ENCODE measurements at regions not wholly inside any gene's neighbourhood (a gene's known extent, or its start where the extent isn't known, plus 50 kb on each side); places are given as distances from the start of the nearest gene placed in this dataset.

GRCh38 chr3:139778682-139779233 lies 101.0 kb upstream of the NMNAT3 start:
- DNase-seq (ENCODE audit: low read depth): no peak

GRCh38 chr3:139774560-139775302 lies 97.0 kb upstream of the NMNAT3 start:
- no peak for DNase-seq (ENCODE audit: low read depth)

DNA sequence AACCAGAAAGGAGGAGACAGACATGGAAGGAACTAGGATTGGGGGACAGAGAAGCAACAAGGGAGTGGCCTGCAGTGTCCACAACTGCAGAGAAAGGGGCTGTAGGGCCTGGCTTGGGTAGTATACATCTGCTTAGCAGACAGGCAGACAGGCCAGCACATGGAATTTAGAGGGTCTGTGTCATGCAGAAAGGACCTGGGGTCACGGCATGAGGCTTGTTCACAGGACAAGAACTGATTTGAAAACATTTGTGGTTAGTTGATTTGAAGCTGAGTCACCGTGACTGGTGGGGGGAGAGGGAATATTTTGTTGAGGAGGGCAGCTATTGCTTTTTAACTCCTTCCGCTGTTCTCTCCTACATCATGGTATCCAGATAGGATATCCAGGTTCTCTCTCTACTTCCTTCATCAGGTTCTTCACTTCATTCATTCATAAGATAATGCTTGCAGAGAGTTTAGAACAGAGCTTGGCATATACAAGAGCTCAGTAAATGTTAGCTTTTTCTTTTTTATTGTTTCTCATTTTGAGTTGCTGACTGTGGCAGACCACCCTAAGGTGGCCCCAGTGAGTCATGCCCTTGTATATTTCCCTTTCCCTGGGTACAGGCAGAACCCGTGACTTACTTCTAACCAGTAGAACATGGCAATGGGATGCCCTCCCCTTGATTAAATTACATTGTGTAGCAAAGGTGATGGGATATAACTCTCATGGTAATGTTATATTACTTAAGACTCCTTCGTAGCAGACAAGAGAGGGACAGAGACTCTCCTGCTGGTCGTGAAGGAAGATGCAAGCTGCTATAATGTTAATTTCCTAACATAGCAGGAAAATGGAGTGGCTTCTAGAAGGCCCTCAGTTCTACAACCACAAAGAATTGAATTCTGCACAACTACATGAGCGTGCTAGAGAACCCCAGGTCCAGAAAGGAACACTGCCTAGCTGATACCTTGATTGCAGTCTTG lies 95.0 kb upstream of the NMNAT3 start:
- DNase-seq (ENCODE audit: low read depth): peak; percentile 22

DNA sequence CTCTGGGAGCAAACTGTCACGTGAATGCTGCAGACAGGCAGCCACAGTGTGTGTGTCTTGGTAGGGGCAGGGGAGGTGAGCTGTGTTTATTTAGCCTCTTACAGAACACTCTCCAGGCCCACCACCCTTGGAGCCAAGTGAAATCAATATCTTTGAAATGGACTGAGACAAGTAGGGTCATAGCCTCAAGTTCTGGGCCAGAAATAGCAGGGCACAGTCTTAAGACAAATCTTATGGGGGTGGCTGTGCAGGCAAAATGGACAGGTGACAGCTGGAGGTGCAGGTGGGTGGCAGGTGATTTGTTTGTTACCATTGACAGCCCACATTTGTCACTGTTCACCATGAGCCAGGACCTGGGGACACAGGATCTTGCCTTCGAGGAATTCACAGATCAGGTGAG lies 93.6 kb upstream of the NMNAT3 start:
- DNase-seq (ENCODE audit: low read depth): no peak

GRCh38 chr3:139770577-139770976 lies 92.8 kb upstream of the NMNAT3 start:
- DNase-seq (ENCODE audit: low read depth): no peak

GRCh38 chr3:139769796-139770195 lies 92.0 kb upstream of the NMNAT3 start:
- no peak for DNase-seq (ENCODE audit: low read depth)

- DNase-seq (ENCODE audit: low read depth): peak; percentile 29
Measured at GRCh38 chr3:139764936-139765335, 87.2 kb upstream of the NMNAT3 start.

GRCh38 chr3:139764069-139764905 lies 86.5 kb upstream of the NMNAT3 start:
- DNase-seq (ENCODE audit: low read depth): no peak

- no peak for DNase-seq (ENCODE audit: low read depth)
Measured at GRCh38 chr3:139762302-139762701, 84.5 kb upstream of the NMNAT3 start.

DNA sequence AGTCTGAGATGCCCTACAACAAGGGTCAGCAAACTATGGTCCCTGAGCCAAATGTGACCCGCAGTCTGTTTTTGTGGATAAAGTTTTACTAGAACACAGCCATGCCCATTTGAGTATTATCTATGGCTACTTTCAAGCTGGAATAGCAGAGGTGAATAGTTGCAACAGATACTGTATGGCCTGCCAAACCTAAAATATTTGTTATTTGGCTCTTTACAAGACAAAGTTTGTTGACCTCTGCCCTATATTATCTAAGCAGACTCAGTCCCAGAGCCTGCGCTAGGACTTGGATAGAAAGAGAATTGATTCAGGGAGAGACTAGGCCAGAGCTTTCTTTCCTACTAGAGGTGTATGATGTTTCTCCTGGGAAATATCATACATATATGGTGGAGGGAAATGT lies 81.7 kb upstream of the NMNAT3 start:
- no peak for DNase-seq (ENCODE audit: low read depth)

DNA sequence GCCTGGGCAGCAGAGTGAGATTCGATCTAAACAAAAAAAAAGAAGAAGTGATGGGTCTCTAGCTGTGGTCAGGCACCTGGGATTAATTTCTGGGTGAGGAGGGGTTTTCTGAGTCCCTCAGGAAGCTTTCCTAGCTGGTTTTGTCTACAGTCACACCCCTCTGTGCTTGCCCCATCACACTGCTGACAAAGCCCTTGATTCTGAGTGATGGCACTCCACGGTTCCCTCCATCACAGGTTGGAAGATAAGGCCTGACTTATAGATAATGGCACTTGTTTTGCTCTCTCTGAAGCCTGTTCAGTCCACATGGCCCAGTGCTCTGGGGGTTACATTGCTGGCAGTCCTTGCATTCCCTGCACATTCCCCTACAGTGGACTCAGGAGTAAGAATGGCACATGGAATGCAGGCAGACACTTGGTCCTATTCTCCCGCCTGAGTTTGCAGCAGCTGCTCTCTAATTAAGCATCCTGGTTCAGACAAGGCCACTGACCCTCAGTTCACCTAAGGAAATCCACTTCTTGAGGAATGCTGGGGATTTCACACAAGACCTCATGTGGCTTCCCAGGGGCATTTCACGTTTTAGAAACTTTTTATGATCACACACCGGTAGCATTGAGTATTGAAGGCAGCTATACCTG lies 81.0 kb upstream of the NMNAT3 start:
- peak; percentile 21 for DNase-seq (ENCODE audit: low read depth)

DNA sequence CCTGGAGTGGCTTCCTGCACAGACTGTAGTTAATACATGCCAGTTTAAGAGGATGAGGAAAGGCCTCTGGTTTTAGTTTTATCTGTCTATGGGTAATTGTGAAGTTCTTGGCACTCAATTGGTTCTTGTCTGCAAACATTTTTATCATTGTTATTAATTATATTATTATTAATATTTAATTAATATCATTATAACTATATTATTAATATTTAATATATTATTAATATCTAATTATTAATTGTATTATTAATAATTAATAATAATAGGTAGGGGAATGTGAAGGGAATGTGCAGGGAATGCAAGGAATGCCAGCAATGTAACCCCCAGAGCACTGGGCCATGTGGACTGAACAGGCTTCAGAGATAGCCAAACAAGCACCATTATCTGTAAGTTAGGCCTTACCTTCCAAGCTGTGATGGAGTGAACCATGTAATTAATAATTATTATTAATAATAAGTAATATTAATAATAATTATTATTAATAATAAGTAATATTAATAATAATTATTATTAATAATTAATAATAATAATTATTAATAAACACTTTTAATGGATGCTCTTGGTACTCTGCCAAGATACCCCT lies 79.8 kb upstream of the NMNAT3 start:
- no peak for DNase-seq (ENCODE audit: low read depth)

- DNase-seq (ENCODE audit: low read depth): no peak
Measured at GRCh38 chr3:139756529-139757103, 78.8 kb upstream of the NMNAT3 start.

DNA sequence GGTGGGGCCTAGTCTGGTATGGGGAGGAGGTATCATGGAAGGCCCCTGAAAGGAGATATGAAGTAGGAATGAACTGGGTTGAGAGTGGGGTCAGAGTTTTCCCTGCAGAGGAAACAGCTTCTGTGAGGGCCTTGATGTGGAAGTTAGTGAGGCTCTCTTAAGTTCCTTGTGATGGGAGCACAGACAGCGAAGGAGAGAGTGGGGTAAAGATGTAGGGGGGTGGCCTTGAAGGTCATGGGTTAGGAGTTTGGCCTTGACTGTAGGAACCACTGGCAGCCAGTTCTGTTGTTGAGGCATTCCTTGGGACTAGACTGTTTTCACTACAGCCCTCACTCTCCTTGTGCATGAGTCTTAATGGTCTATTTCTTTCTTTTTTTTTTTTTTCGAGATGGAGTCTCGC lies 77.8 kb upstream of the NMNAT3 start:
- no peak for DNase-seq (ENCODE audit: low read depth)

DNA sequence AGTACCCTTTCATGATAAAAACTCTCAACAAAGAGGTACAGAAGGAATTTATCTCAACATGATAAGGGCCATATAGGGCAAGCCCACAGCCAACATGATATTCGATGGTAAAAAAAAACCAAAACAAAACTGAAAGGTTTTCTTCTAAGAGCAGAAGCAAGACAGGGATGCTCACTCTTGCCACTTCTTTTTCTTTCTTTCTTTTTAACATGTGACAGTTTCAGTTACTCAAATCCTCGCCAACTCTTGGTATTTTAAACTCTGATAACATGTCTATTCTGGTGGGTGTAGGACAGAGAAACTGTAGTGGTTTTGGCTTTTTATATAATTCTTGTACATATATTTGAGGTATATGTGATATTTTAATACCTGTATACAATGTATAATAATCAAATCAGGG lies 74.0 kb upstream of the NMNAT3 start:
- DNase-seq (ENCODE audit: low read depth): no peak

DNA sequence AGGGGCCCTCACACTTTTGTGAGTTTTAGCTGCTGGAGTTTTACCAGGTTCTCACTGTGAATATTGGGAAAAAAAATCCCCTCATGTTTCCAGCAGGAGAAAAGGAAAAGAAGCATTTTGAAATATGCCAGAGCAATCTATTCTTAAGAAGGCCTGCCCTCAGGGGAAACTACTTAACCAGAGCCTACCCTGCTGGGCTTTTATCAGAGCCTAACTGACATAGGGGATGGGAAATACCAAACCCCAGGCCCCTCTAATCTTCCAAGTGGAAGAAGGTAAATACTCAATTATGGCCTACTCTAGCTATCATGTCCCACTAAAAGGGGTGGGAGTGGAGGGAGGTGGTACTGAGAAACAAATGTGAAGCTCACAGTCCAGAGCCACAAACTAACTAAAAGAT lies 68.7 kb upstream of the NMNAT3 start:
- DNase-seq (ENCODE audit: low read depth): no peak

GRCh38 chr3:139745831-139746230 lies 68.1 kb upstream of the NMNAT3 start:
- DNase-seq (ENCODE audit: low read depth): no peak

GRCh38 chr3:139738697-139739096 lies 60.9 kb upstream of the NMNAT3 start:
- no peak for DNase-seq (ENCODE audit: low read depth)

DNA sequence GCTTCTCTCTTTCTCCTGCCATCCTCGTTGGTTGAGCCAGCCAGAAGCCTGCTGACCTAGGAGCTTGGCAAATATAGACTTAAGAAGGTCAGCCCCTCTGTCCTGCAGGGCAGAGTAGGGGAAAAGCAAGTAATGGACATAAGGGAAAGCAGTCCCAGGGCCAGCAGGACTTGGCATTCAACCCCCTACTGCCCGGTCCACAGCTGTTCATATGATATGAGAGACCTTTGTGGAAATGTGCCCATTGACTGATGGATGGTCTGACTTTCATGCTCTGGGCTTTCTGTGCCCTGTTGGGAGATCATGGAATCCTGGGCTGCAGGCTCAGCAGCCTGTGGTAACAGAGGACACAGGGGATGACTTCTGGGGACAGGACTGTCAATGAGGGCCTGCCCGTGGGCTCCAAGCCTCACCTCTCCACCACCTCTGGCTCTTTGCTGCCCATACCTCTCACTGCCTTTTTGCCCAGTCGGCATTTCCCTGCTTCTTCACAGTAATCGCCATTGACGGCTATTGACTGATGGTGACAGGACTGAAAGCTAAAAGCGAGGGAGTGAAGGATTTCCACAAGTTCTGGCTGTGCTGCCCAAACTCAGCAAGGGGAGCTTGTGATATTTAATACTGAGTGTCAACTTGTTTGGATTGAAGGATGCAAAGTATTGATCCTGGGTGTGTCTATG lies 60.0 kb upstream of the NMNAT3 start:
- no peak for DNase-seq (ENCODE audit: low read depth)

GRCh38 chr3:139735191-139735590 lies 57.4 kb upstream of the NMNAT3 start:
- DNase-seq (ENCODE audit: low read depth): no peak

Measured in GM04503 (cell line).